ENCODE measurements at regions not wholly inside any gene's neighbourhood (a gene's known extent, or its start where the extent isn't known, plus 50 kb on each side); places are given as distances from the start of the nearest gene placed in this dataset.

- no peak overlapping the region for H3K4me3 Mint-ChIP-seq (ENCODE audit: unreplicated experiment)
- no peaks in the 10 kb centered on the region for H3K27me3 Mint-ChIP-seq (ENCODE audit: unreplicated experiment)
- H3K36me3 Mint-ChIP-seq (ENCODE audit: low read depth, unreplicated experiment), result no peaks in the 10 kb centered on the region
- H3K4me1 Mint-ChIP-seq (ENCODE audit: unreplicated experiment), result peaks cover 3% of the 10 kb centered on the region
- no peak for TF ChIP-seq CTCF (IDR thresholded peaks at IDR 0.05; ENCODE audit: unreplicated experiment)
- no peak overlapping the region for H3K27ac Mint-ChIP-seq (ENCODE audit: unreplicated experiment)
- H3K9me3 Mint-ChIP-seq (ENCODE audit: unreplicated experiment), result no peaks in the 10 kb centered on the region
- DNase-seq (ENCODE audit: low spot score), result no peak
These were observed 243.6 kb downstream of the OSR1 start for GRCh38 chr2:19114754-19115231.

GRCh38 chr2:19114126-19114525 is 244.3 kb downstream of the OSR1 start:
- Mint-ChIP-seq H3K9me3 (ENCODE audit: unreplicated experiment) (no peaks in the 10 kb centered on the region), H3K27ac (ENCODE audit: unreplicated experiment) (no peak overlapping the region), H3K36me3 (ENCODE audit: low read depth, unreplicated experiment) (no peaks in the 10 kb centered on the region), H3K4me1 (ENCODE audit: unreplicated experiment) (peaks cover 3% of the 10 kb centered on the region), H3K4me3 (ENCODE audit: unreplicated experiment) (no peak overlapping the region), H3K27me3 (ENCODE audit: unreplicated experiment) (no peaks in the 10 kb centered on the region)
- TF ChIP-seq CTCF (IDR thresholded peaks at IDR 0.05; ENCODE audit: unreplicated experiment), result no peak
- DNase-seq (ENCODE audit: low spot score), result no peak

DNA sequence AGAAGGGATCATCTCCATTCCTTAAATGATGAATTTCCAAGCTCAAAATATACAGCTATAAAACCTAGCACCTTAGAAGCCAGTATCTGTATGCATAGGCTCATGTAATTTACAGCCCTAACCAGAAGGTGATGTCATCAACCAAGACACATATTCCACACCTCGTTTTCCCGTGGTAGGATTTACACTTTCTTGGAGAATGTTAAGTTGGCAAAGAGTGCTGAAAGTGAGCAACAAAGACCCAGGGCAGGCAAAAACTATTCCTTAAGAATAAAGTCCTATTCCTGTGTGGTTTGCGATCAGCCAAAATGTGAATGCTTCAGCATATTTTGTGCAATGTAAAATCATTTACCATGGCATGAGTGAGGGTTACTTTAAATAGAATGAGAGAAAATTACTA is 247.1 kb downstream of the OSR1 start:
- Mint-ChIP-seq H3K4me1 (ENCODE audit: unreplicated experiment) (peaks cover 3% of the 10 kb centered on the region), H3K9me3 (ENCODE audit: unreplicated experiment) (no peaks in the 10 kb centered on the region), H3K36me3 (ENCODE audit: low read depth, unreplicated experiment) (no peaks in the 10 kb centered on the region), H3K27ac (ENCODE audit: unreplicated experiment) (no peak overlapping the region), H3K4me3 (ENCODE audit: unreplicated experiment) (no peak overlapping the region), H3K27me3 (ENCODE audit: unreplicated experiment) (no peaks in the 10 kb centered on the region)
- TF ChIP-seq CTCF (IDR thresholded peaks at IDR 0.05; ENCODE audit: unreplicated experiment), result no peak
- DNase-seq (ENCODE audit: low spot score), result no peak

DNA sequence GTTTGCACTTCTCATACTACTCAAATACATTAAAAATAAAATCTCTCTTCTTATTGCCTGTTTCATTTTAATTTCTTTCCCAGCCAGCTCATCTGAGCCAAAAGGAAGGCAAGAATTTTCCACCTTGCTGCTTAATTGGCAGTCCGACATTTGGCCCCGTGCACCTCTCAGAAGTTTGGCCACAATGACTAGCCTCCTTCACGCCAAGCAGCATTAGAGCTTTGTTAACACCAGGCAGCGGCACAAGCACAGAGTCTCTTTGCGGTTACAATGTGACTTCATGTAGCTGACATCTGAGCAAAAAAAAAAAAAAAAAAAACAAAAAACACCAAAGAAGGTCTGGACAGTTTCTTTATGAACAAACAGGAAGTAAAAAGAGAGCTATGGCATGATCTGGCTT is 248.9 kb downstream of the OSR1 start:
- no peaks in the 10 kb centered on the region for H3K4me1 Mint-ChIP-seq (ENCODE audit: unreplicated experiment)
- no peaks in the 10 kb centered on the region for H3K27me3 Mint-ChIP-seq (ENCODE audit: unreplicated experiment)
- H3K36me3 Mint-ChIP-seq (ENCODE audit: low read depth, unreplicated experiment), result no peaks in the 10 kb centered on the region
- no peaks in the 10 kb centered on the region for H3K9me3 Mint-ChIP-seq (ENCODE audit: unreplicated experiment)
- TF ChIP-seq CTCF (IDR thresholded peaks at IDR 0.05; ENCODE audit: unreplicated experiment), result no peak
- H3K4me3 Mint-ChIP-seq (ENCODE audit: unreplicated experiment), result no peak overlapping the region
- H3K27ac Mint-ChIP-seq (ENCODE audit: unreplicated experiment), result no peak overlapping the region
- DNase-seq (ENCODE audit: low spot score), result no peak

- Mint-ChIP-seq H3K27ac (ENCODE audit: unreplicated experiment) (no peak overlapping the region), H3K9me3 (ENCODE audit: unreplicated experiment) (no peaks in the 10 kb centered on the region), H3K27me3 (ENCODE audit: unreplicated experiment) (no peaks in the 10 kb centered on the region), H3K4me1 (ENCODE audit: unreplicated experiment) (no peaks in the 10 kb centered on the region), H3K4me3 (ENCODE audit: unreplicated experiment) (no peak overlapping the region), H3K36me3 (ENCODE audit: low read depth, unreplicated experiment) (no peaks in the 10 kb centered on the region)
- DNase-seq (ENCODE audit: low spot score), result no peak
- TF ChIP-seq CTCF (IDR thresholded peaks at IDR 0.05; ENCODE audit: unreplicated experiment), result no peak
These were observed 252.0 kb downstream of the OSR1 start for GRCh38 chr2:19106376-19106775.
